T-helper 2 cell treated with Interferon-gamma antibody and Interleukin-4, amounts not matched to agents 100 ng/mL and 5 ng/mL, for 36 hours (primary cell): ENCODE measurements at regions not wholly inside any gene's neighbourhood (a gene's known extent, or its start where the extent isn't known, plus 50 kb on each side); places are given as distances from the start of the nearest gene placed in this dataset.

ENCODE experiments used
- intact Hi-C: fragments of 100-400 bp; cut with micrococcal nuclease; formaldehyde crosslinking; loops from one replicate; pipeline ENCODE4 v1.15.1; 2023

- intact Hi-C loops = no loop called here
Measured at GRCh38 chr12:47560415-47560814, 145.4 kb downstream of the RPAP3 start.

- intact Hi-C loops = no loop called here
Measured at GRCh38 chr12:47558625-47559345, 147.0 kb downstream of the RPAP3 start.

GRCh38 chr12:47557386-47557785 is 148.4 kb downstream of the RPAP3 start:
- intact Hi-C loops = no loop called here

GRCh38 chr12:47556261-47557030 is 149.4 kb downstream of the RPAP3 start:
- intact Hi-C loops = no loop called here

GRCh38 chr12:47554046-47554653 is 151.7 kb downstream of the RPAP3 start:
- intact Hi-C loops = no loop called here

GRCh38 chr12:47553266-47553665 is 152.6 kb downstream of the RPAP3 start:
- intact Hi-C loops = no loop called here

DNA sequence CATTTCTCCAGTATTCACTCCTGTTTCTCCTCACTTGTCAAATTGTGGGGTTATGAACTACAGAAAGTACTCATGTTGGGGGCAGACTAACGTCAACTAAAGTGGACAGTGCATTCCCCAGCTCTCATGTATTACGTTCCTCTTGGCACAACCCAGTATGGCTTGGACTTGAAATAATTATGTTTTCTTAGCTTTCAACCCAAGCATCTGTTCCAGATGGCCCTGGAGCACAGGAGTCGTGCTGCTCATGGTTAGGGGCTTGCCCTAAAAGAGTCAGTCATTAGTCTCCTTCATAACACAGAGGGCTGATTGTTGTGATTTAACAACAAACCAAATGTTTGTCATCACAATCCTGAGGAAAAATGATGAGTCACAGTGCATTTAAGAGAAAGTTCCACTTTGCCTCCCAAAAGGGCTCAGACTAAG is 154.4 kb downstream of the RPAP3 start:
- intact Hi-C loops = no loop called here

DNA sequence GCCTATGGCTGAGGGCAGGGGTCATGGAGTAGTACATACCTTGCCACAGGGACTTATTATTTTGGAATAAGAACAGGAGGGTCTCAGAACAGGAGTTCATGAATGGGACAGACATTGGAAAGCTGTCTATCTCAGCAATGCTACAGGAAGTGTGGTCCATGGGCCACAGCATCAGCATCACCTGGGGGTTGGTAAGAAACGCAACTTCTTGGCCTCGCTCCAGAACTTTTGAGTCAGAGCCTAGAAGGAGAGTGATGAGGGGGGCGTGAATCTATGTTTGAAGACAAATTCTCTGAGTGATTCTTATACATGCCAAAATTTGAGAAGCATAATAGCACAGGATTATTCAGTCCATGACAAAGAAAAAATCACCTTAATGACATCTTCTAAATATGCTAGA is 156.6 kb downstream of the RPAP3 start:
- intact Hi-C loops = no loop called here

GRCh38 chr12:47548401-47548800 is 157.4 kb downstream of the RPAP3 start:
- intact Hi-C loops = no loop called here

DNA sequence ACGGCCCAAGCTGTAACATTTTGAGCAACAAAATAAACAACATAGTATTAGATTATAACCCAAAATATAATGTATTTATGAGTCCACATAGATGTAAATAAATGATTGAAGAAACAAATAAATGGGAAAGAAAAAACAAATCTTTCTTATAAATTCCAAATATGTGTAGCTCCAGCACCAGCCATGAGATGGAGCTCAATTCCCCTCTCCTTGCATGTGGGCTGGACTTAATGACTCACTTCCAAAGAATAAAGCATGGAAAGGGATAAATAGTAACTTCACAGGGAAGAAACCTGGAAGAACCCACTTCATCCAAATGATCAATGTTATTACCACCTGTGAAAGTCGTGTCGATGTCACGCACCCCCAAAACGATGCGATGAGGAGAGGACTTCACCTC is 158.8 kb downstream of the RPAP3 start:
- intact Hi-C loops = no loop called here

DNA sequence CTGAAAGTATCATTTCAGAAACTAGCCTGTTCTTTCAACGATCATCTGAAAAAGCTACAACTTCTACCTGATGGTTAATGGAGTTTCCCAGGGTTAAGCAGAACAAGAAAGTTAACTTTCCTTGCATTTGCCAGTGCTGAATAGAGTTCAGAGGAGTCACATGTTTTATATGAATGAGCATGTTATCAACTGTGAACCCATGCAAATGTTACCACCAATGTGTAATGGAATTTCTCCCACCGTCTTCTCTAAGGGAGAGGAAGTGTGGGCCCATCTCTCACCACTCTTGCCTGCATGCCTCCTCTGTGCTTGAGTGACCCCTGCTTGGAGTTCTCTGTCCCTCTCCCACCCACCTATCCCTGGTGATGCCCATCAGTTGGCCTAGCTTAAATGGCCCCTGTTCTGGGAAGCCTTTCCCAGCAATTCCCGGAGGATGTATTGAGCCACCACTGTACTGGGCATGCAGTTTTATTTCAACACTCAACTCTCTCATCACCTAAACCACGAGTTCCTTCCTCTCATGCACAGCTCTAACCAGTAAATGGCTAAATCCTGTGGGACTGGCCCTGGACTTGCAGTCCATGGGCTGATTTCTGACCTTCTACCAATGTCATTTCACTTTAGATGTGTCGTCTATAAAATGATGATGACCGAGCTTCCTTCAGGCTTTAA is 159.8 kb downstream of the RPAP3 start:
- intact Hi-C loops = no loop called here

DNA sequence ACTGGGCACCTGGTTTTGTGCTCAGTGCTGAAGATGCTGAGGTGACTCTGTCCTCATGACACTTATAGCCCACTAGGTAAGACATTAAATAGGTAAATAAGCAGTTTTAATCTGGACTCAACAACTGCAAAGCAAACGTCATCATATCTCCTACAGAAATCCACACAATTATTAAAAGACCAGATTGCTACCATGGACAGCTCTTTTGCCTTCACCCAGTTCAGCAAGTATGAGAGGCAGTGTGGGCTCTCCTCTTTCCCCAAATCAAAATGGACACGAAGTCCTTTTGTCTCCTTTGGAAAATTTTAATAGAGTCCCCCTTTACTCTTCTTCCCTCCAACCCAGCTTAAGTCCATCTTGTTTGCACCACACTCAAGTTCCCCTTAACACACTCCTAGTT is 171.1 kb downstream of the RPAP3 start:
- intact Hi-C loops = no loop called here

DNA sequence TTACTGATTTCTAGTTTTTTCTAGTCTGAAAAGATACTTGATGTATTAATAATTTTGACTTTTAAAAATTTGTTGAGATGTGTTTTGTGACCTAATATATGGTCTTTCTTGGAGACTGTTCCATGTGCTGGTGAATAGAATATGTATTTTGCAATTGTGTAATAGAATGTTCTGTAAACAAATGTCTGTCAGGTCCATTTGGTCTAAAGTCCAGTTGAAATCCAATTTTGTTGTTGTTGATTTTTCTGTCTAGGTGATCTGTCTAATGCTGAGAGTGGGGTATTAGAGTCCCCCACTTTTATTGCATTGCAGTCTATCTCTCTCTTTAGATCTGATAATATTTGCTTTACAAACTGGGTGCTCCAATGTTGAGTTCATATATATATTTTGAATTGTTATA is 175.8 kb downstream of the RPAP3 start:
- intact Hi-C loops = no loop called here

GRCh38 chr12:47527816-47528215 is 178.0 kb downstream of the RPAP3 start:
- intact Hi-C loops = no loop called here

- intact Hi-C loops = no loop called here
Measured at GRCh38 chr12:47520029-47520428, 185.8 kb downstream of the RPAP3 start.

DNA sequence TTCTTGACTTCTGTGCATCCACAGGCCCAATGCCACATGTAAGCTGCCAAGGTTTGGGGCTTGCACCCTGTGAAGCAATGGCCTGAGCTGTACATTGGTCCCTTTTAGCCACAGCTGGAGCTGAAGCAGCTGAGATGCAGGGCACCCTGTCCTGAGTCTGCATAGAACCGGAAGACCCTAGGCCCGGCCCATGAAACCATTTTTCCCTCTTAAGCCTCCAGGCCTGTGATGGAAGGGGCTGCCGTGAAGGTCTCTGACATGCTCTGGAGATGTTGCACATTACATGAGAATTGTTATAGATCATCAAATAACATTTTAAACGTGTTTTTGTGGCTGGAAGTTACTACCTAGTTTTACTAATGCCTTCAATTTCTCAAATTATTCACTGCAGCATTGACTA is 188.7 kb downstream of the RPAP3 start:
- intact Hi-C loops = no loop called here

DNA sequence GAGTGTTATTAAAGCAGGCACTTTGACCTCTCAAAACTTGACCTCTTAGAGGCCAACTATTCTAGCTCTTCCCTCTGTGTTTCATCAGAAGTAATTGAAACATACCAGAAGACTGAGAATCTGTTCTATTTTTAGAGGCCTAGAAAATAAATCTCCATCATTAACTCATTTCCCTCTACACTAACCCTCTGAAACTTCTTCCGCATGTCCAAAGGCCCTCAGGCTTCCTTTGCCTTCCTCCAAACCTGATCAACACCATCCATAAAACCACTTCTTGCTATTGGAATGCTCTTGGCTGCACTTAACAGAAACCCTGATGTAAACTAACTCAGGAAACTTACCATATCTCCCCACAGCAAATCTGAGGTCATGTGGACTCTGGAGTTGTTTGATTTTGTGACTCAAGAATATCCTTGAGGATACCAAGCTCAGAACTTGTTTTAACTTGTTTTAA is 196.4 kb downstream of the RPAP3 start:
- intact Hi-C loops = no loop called here

DNA sequence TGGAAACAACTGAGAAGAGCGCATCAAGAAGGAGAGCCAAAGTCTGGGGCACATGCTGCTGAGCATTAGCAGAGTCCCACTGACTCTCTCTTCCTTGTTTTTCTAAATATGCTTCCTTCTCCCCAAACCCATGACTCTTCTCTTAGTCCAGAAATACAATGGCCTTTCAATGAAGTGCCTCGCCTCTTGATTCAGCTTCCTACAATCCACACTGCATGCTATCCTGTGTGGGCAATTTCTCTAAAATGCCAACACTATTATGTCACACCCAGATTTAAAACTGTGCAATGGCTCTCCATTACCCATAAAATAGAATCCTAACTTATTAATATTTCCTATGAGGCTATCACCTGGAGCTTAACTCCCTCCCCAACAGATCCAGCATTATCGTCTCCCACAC is 198.6 kb downstream of the RPAP3 start:
- intact Hi-C loops = no loop called here

DNA sequence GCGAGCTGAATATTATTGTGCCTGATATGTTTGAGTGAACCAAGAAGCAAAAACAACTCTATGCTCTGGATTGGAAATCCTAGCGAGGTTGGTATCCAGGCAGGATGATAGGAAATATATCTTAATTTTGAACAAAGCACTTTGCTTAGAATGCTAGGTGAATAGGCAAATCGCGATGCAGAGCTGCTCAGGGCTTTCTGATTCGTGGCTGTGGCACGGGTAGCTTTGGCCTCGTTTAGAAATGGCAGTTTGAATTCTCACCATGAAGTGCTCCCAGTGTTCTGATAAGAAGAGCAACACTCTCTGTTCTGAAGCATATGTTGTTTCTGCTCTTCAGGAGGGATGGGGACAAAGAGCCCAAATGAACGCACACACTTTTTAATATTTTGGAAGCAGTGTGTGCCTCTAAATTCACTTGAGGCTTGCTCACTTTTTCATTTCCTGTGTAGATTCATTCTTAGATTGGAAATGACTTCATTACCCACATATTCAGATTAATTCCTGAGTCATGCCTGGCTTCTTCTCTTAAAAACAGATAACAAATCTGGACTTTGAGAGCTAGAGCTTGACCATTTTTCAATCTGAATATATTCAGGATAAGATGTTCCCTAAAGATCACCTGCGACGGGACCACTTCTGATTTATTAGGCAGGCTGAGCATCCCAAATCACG is 200.9 kb downstream of the RPAP3 start:
- intact Hi-C loops = no loop called here

GRCh38 chr12:47493801-47494200 is 212.0 kb downstream of the RPAP3 start:
- intact Hi-C loops = no loop called here
